ENCODE measurements at regions not wholly inside any gene's neighbourhood (a gene's known extent, or its start where the extent isn't known, plus 50 kb on each side); places are given as distances from the start of the nearest gene placed in this dataset.

- Histone ChIP-seq H3K9ac (ENCODE audit: insufficient read depth, low read length) (no peak overlapping the region), H3K36me3 (ENCODE audit: control insufficient read depth, insufficient read depth, low read length) (no peaks in the 10 kb centered on the region), H3K27ac (ENCODE audit: insufficient read depth, low read length) (no peak overlapping the region), H3K9me3 (ENCODE audit: control insufficient read depth, insufficient read depth, low read depth, low read length) (no peaks in the 10 kb centered on the region), H2AFZ (ENCODE audit: low read length) (no peak overlapping the region), H4K20me1 (ENCODE audit: control insufficient read depth, extremely low read depth, insufficient read depth, low read length) (no peaks in the 10 kb centered on the region), H3K4me2 (ENCODE audit: extremely low read depth, insufficient read depth, low read length) (no peak overlapping the region), H3K4me1 (ENCODE audit: control insufficient read depth, extremely low read depth, insufficient read depth, low read length) (no peaks in the 10 kb centered on the region), H3K79me2 (ENCODE audit: control insufficient read depth, insufficient read depth, low read length) (no peaks in the 10 kb centered on the region), H3K27me3 (ENCODE audit: control insufficient read depth, insufficient read depth, low read length) (no peaks in the 10 kb centered on the region), H3K4me3 (replicated peaks in 1 of 4; ENCODE audit: control extremely low read depth in 1 of 4, insufficient read depth in 1 of 4, low read depth in 3 of 4, low read length in 4 of 4) (no peak overlapping the region)
- no peak for TF ChIP-seq CTCF (conservative IDR thresholded peaks at IDR 0.05 in 1 of 2, IDR thresholded peaks at IDR 0.05 in 1 of 2; ENCODE audit: low read depth in 1 of 2, low read length in 2 of 2)
- TF ChIP-seq EZH2 (IDR thresholded peaks at IDR 0.05; ENCODE audit: low read length, missing control alignments): no peak
- no peak for DNase-seq (ENCODE audit: low read depth in 2 of 2)
Observed at GRCh38 chr13:105871768-105872167, 663.7 kb downstream of the EFNB2 start.

- no peaks in the 10 kb centered on the region for H3K27me3 ChIP-seq (ENCODE audit: control insufficient read depth, insufficient read depth, low read length)
- no peaks in the 10 kb centered on the region for H3K36me3 ChIP-seq (ENCODE audit: control insufficient read depth, insufficient read depth, low read length)
- H2AFZ ChIP-seq (ENCODE audit: low read length): no peak overlapping the region
- no peak for TF ChIP-seq CTCF (conservative IDR thresholded peaks at IDR 0.05 in 1 of 2, IDR thresholded peaks at IDR 0.05 in 1 of 2; ENCODE audit: low read depth in 1 of 2, low read length in 2 of 2)
- TF ChIP-seq EZH2 (IDR thresholded peaks at IDR 0.05; ENCODE audit: low read length, missing control alignments): no peak
- H3K9ac ChIP-seq (ENCODE audit: insufficient read depth, low read length): no peak overlapping the region
- H3K4me3 ChIP-seq (replicated peaks in 1 of 4; ENCODE audit: control extremely low read depth in 1 of 4, insufficient read depth in 1 of 4, low read depth in 3 of 4, low read length in 4 of 4): no peak overlapping the region
- no peaks in the 10 kb centered on the region for H3K79me2 ChIP-seq (ENCODE audit: control insufficient read depth, insufficient read depth, low read length)
- H4K20me1 ChIP-seq (ENCODE audit: control insufficient read depth, extremely low read depth, insufficient read depth, low read length): no peaks in the 10 kb centered on the region
- no peaks in the 10 kb centered on the region for H3K9me3 ChIP-seq (ENCODE audit: control insufficient read depth, insufficient read depth, low read depth, low read length)
- no peak for DNase-seq (ENCODE audit: low read depth in 2 of 2)
- H3K4me2 ChIP-seq (ENCODE audit: extremely low read depth, insufficient read depth, low read length): no peak overlapping the region
- H3K27ac ChIP-seq (ENCODE audit: insufficient read depth, low read length): no peak overlapping the region
- no peaks in the 10 kb centered on the region for H3K4me1 ChIP-seq (ENCODE audit: control insufficient read depth, extremely low read depth, insufficient read depth, low read length)
Observed at GRCh38 chr13:105871326-105871725, 664.1 kb downstream of the EFNB2 start.

- no peaks in the 10 kb centered on the region for H3K9me3 ChIP-seq (ENCODE audit: control insufficient read depth, insufficient read depth, low read depth, low read length)
- TF ChIP-seq EZH2 (IDR thresholded peaks at IDR 0.05; ENCODE audit: low read length, missing control alignments) (no peak), CTCF (conservative IDR thresholded peaks at IDR 0.05 in 1 of 2, IDR thresholded peaks at IDR 0.05 in 1 of 2; ENCODE audit: low read depth in 1 of 2, low read length in 2 of 2) (no peak)
- H3K27me3 ChIP-seq (ENCODE audit: control insufficient read depth, insufficient read depth, low read length): no peaks in the 10 kb centered on the region
- no peak overlapping the region for H3K27ac ChIP-seq (ENCODE audit: insufficient read depth, low read length)
- H3K36me3 ChIP-seq (ENCODE audit: control insufficient read depth, insufficient read depth, low read length): no peaks in the 10 kb centered on the region
- no peak overlapping the region for H2AFZ ChIP-seq (ENCODE audit: low read length)
- no peaks in the 10 kb centered on the region for H4K20me1 ChIP-seq (ENCODE audit: control insufficient read depth, extremely low read depth, insufficient read depth, low read length)
- no peaks in the 10 kb centered on the region for H3K4me1 ChIP-seq (ENCODE audit: control insufficient read depth, extremely low read depth, insufficient read depth, low read length)
- H3K4me2 ChIP-seq (ENCODE audit: extremely low read depth, insufficient read depth, low read length): no peak overlapping the region
- no peak overlapping the region for H3K4me3 ChIP-seq (replicated peaks in 1 of 4; ENCODE audit: control extremely low read depth in 1 of 4, insufficient read depth in 1 of 4, low read depth in 3 of 4, low read length in 4 of 4)
- DNase-seq (ENCODE audit: low read depth in 2 of 2): no peak
- H3K79me2 ChIP-seq (ENCODE audit: control insufficient read depth, insufficient read depth, low read length): no peaks in the 10 kb centered on the region
- no peak overlapping the region for H3K9ac ChIP-seq (ENCODE audit: insufficient read depth, low read length)
Observed at GRCh38 chr13:105863300-105863920, 672.1 kb downstream of the EFNB2 start.
